ENCODE measurements at regions not wholly inside any gene's neighbourhood (a gene's known extent, or its start where the extent isn't known, plus 50 kb on each side); places are given as distances from the start of the nearest gene placed in this dataset.

- peaks cover 3% of the 10 kb centered on the region; the same call in 1 of the 2 replicates for H3K4me1 ChIP-seq (ENCODE audit: control insufficient read depth, insufficient read depth, low read length)
- H3K27ac ChIP-seq (ENCODE audit: low read length) = no peak overlapping the region
- H3K9me3 ChIP-seq (ENCODE audit: control insufficient read depth, insufficient read depth, low read depth, low read length) = no peaks in the 10 kb centered on the region; the same call in 1 of the 2 replicates
- TF ChIP-seq, protein P1, sequence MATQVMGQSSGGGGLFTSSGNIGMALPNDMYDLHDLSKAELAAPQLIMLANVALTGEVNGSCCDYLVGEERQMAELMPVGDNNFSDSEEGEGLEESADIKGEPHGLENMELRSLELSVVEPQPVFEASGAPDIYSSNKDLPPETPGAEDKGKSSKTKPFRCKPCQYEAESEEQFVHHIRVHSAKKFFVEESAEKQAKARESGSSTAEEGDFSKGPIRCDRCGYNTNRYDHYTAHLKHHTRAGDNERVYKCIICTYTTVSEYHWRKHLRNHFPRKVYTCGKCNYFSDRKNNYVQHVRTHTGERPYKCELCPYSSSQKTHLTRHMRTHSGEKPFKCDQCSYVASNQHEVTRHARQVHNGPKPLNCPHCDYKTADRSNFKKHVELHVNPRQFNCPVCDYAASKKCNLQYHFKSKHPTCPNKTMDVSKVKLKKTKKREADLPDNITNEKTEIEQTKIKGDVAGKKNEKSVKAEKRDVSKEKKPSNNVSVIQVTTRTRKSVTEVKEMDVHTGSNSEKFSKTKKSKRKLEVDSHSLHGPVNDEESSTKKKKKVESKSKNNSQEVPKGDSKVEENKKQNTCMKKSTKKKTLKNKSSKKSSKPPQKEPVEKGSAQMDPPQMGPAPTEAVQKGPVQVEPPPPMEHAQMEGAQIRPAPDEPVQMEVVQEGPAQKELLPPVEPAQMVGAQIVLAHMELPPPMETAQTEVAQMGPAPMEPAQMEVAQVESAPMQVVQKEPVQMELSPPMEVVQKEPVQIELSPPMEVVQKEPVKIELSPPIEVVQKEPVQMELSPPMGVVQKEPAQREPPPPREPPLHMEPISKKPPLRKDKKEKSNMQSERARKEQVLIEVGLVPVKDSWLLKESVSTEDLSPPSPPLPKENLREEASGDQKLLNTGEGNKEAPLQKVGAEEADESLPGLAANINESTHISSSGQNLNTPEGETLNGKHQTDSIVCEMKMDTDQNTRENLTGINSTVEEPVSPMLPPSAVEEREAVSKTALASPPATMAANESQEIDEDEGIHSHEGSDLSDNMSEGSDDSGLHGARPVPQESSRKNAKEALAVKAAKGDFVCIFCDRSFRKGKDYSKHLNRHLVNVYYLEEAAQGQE (IDR thresholded peaks at IDR 0.05; ENCODE audit: insufficient read depth in 1 of 2, low read depth in 2 of 2, low read length in 1 of 2) = no peak
- TF ChIP-seq TCF7L2 (IDR thresholded peaks at IDR 0.05; ENCODE audit: low read depth, low read length) (no peak), POLR2AphosphoS5 (IDR thresholded peaks at IDR 0.05; ENCODE audit: low read depth, low read length) (no peak), SIN3A (IDR thresholded peaks at IDR 0.05; ENCODE audit: borderline replicate concordance, insufficient read depth, low read depth, low read length) (no peak)
- TF ChIP-seq, protein P2, sequence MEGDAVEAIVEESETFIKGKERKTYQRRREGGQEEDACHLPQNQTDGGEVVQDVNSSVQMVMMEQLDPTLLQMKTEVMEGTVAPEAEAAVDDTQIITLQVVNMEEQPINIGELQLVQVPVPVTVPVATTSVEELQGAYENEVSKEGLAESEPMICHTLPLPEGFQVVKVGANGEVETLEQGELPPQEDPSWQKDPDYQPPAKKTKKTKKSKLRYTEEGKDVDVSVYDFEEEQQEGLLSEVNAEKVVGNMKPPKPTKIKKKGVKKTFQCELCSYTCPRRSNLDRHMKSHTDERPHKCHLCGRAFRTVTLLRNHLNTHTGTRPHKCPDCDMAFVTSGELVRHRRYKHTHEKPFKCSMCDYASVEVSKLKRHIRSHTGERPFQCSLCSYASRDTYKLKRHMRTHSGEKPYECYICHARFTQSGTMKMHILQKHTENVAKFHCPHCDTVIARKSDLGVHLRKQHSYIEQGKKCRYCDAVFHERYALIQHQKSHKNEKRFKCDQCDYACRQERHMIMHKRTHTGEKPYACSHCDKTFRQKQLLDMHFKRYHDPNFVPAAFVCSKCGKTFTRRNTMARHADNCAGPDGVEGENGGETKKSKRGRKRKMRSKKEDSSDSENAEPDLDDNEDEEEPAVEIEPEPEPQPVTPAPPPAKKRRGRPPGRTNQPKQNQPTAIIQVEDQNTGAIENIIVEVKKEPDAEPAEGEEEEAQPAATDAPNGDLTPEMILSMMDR (IDR thresholded peaks at IDR 0.05) = no peak
- CTCF ChIA-PET = no interaction called here
- H3K36me3 ChIP-seq (ENCODE audit: control insufficient read depth, insufficient read depth, low read length) = no peaks in the 10 kb centered on the region
- in situ Hi-C loops (cut with HindIII; ENCODE audit: low pct_unique_long_range_greater_than_20kb, low sequenced_read_pairs) = no loop called here
- H3K27me3 ChIP-seq (ENCODE audit: control insufficient read depth, insufficient read depth, low read length) = no peaks in the 10 kb centered on the region
- DNase-seq (ENCODE audit: low read depth, low spot score) (peak; percentile 81), ATAC-seq (peak; percentile 90)
- no peak overlapping the region for H3K4me3 ChIP-seq (ENCODE audit: low read depth in 2 of 2, low read length in 2 of 2)
- BruUV-seq (replicated peaks) = no TSS peak
- intact Hi-C loops (cut with micrococcal nuclease; ENCODE audit: unreplicated experiment) = no loop called here
- POLR2A ChIA-PET = no interaction called here
These were observed 279.8 kb upstream of the POU5F2 start for GRCh38 chr5:94021246-94021645.

DNA sequence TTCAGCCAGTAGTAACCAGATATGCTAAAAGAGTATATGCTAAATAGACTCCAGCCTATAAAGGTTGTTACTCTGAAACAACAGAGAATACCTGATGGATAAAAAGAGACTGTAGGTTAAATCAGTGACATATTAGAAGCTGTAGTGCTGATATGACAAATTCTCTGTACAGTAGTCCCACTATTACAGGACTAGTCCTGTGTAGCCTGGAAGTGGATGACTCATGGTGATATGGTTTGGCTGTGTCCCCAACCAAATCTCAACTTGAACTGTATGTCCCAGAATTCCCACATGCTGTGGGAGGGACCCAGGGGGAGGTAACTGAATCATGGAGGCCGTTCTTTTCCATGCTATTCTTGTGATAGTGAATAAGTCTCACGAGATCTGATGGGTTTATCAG lies 276.2 kb upstream of the POU5F2 start:
- CTCF ChIA-PET = no interaction called here
- no peaks in the 10 kb centered on the region for H3K9me3 ChIP-seq (ENCODE audit: control insufficient read depth, insufficient read depth, low read depth, low read length)
- BruUV-seq (replicated peaks) = no TSS peak
- ATAC-seq (no peak), DNase-seq (ENCODE audit: low read depth, low spot score) (no peak)
- no peak overlapping the region for H3K4me3 ChIP-seq (ENCODE audit: low read depth in 2 of 2, low read length in 2 of 2)
- no peaks in the 10 kb centered on the region for H3K36me3 ChIP-seq (ENCODE audit: control insufficient read depth, insufficient read depth, low read length)
- POLR2A ChIA-PET = no interaction called here
- in situ Hi-C loops (cut with HindIII; ENCODE audit: low pct_unique_long_range_greater_than_20kb, low sequenced_read_pairs) = no loop called here
- peaks cover 3% of the 10 kb centered on the region; the same call in 1 of the 2 replicates for H3K4me1 ChIP-seq (ENCODE audit: control insufficient read depth, insufficient read depth, low read length)
- intact Hi-C loops (cut with micrococcal nuclease; ENCODE audit: unreplicated experiment) = no loop called here
- no peaks in the 10 kb centered on the region for H3K27me3 ChIP-seq (ENCODE audit: control insufficient read depth, insufficient read depth, low read length)
- no peak for TF ChIP-seq TCF7L2 (IDR thresholded peaks at IDR 0.05; ENCODE audit: low read depth, low read length)
- TF ChIP-seq POLR2AphosphoS5 (IDR thresholded peaks at IDR 0.05; ENCODE audit: low read depth, low read length) = no peak
- TF ChIP-seq, protein P2 (IDR thresholded peaks at IDR 0.05) = no peak
- TF ChIP-seq SIN3A (IDR thresholded peaks at IDR 0.05; ENCODE audit: borderline replicate concordance, insufficient read depth, low read depth, low read length) = no peak
- TF ChIP-seq, protein P1 (IDR thresholded peaks at IDR 0.05; ENCODE audit: insufficient read depth in 1 of 2, low read depth in 2 of 2, low read length in 1 of 2) = no peak
- H3K27ac ChIP-seq (ENCODE audit: low read length) = no peak overlapping the region

Measured in Panc1 (cell line).